ENCODE measurements at regions not wholly inside any gene's neighbourhood (a gene's known extent, or its start where the extent isn't known, plus 50 kb on each side); places are given as distances from the start of the nearest gene placed in this dataset.

GRCh38 chr12:78599366-78599765 lies 265.2 kb upstream of the SYT1 start:
- DNase-seq = no peak
- Histone ChIP-seq H3K9me3 (no peaks in the 10 kb centered on the region), H3K4me3 (replicated peaks in 1 of 3) (no peak overlapping the region), H3K27me3 (no peaks in the 10 kb centered on the region), H3K36me3 (no peaks in the 10 kb centered on the region), H3K4me1 (no peaks in the 10 kb centered on the region), H3K27ac (no peak overlapping the region)
- WGBS, 2 donors = 22 to 42% methylated on average over 3 of the region's 3 CpGs
- no peak for TF ChIP-seq CTCF (IDR thresholded peaks at IDR 0.05)
- TF ChIP-seq POLR2A (IDR thresholded peaks at IDR 0.05) = no peak
- intact Hi-C loops (cut with DNase I) = no loop called here

GRCh38 chr12:78600541-78600940 lies 264.0 kb upstream of the SYT1 start:
- no peak for DNase-seq
- intact Hi-C loops (cut with DNase I) = no loop called here
- TF ChIP-seq POLR2A (IDR thresholded peaks at IDR 0.05) (no peak), CTCF (IDR thresholded peaks at IDR 0.05) (no peak)
- WGBS, 2 donors = 93 to 96% methylated on average over 1 of the region's 1 CpG
- no peak overlapping the region for H3K4me3 ChIP-seq (replicated peaks in 1 of 3)
- H3K27me3 ChIP-seq = no peaks in the 10 kb centered on the region
- no peaks in the 10 kb centered on the region for H3K9me3 ChIP-seq
- H3K4me1 ChIP-seq = no peaks in the 10 kb centered on the region
- no peaks in the 10 kb centered on the region for H3K36me3 ChIP-seq
- H3K27ac ChIP-seq = no peak overlapping the region

GRCh38 chr12:78611504-78611903 lies 253.1 kb upstream of the SYT1 start:
- Histone ChIP-seq H3K9me3 (no peaks in the 10 kb centered on the region), H3K4me1 (no peaks in the 10 kb centered on the region), H3K27me3 (no peaks in the 10 kb centered on the region), H3K4me3 (replicated peaks in 1 of 3) (no peak overlapping the region), H3K27ac (no peak overlapping the region), H3K36me3 (no peaks in the 10 kb centered on the region)
- TF ChIP-seq CTCF (IDR thresholded peaks at IDR 0.05) = no peak
- no peak for TF ChIP-seq POLR2A (IDR thresholded peaks at IDR 0.05)
- DNase-seq = no peak
- intact Hi-C loops (cut with DNase I) = no loop called here

- Histone ChIP-seq H3K36me3 (no peaks in the 10 kb centered on the region), H3K4me3 (replicated peaks in 1 of 3) (no peak overlapping the region), H3K9me3 (no peaks in the 10 kb centered on the region), H3K27me3 (no peaks in the 10 kb centered on the region), H3K27ac (no peak overlapping the region), H3K4me1 (no peaks in the 10 kb centered on the region)
- intact Hi-C loops (cut with DNase I) = no loop called here
- 88 to 90% methylated on average over 2 of the region's 2 CpGs for WGBS, 2 donors
- no peak for DNase-seq
- TF ChIP-seq POLR2A (IDR thresholded peaks at IDR 0.05) (no peak), CTCF (IDR thresholded peaks at IDR 0.05) (no peak)
These were observed 252.4 kb upstream of the SYT1 start for GRCh38 chr12:78612190-78612589.

- no peak for DNase-seq
- Histone ChIP-seq H3K4me3 (replicated peaks in 1 of 3) (no peak overlapping the region), H3K27ac (no peak overlapping the region), H3K36me3 (no peaks in the 10 kb centered on the region), H3K27me3 (no peaks in the 10 kb centered on the region), H3K4me1 (no peaks in the 10 kb centered on the region), H3K9me3 (no peaks in the 10 kb centered on the region)
- intact Hi-C loops (cut with DNase I) = no loop called here
- 76 to 83% methylated on average over 2 of the region's 2 CpGs for WGBS, 2 donors
- TF ChIP-seq POLR2A (IDR thresholded peaks at IDR 0.05) (no peak), CTCF (IDR thresholded peaks at IDR 0.05) (no peak)
These were observed 246.9 kb upstream of the SYT1 start for GRCh38 chr12:78617683-78618082.

Measured in thyroid gland (tissue), 4 donors.